Hepatocyte (in vitro differentiated cells): ENCODE measurements at regions not wholly inside any gene's neighbourhood (a gene's known extent, or its start where the extent isn't known, plus 50 kb on each side); places are given as distances from the start of the nearest gene placed in this dataset.

Experiments
- DNase-seq: peaks from one replicate; pipeline ENCODE4 v3.0.0-alpha.2; 2016; ENCODE audit warnings: low spot score
- H2AFZ ChIP-seq: fragments of 200-600 bp; sonication (generic); 2 replicates; pipeline ENCODE4 v1.6.0; 2016; ENCODE audit warnings: antibody characterized with exemption, mild to moderate bottlenecking
- H3K27ac ChIP-seq: fragments of 200-600 bp; sonication (generic); 2 replicates; pipeline ENCODE4 v1.5.1; 2016; ENCODE audit warnings: mild to moderate bottlenecking
- H3K27me3 ChIP-seq: fragments of 200-600 bp; sonication (generic); 2 replicates; pipeline ENCODE4 v1.6.1; 2016
- H3K36me3 ChIP-seq: fragments of 200-600 bp; sonication (generic); replicated peaks from 2 replicates; pipeline ENCODE4 v1.5.1; 2016; ENCODE audit warnings: low read depth; ENCODE audit not compliant: insufficient read depth
- H3K4me1 ChIP-seq: fragments of 200-600 bp; sonication (generic); 2 replicates; pipeline ENCODE4 v1.5.1; 2016; ENCODE audit warnings: mild to moderate bottlenecking, moderate library complexity; ENCODE audit not compliant: insufficient read depth
- H3K4me2 ChIP-seq: fragments of 200-600 bp; sonication (generic); 2 replicates; pipeline ENCODE4 v1.6.0; 2016
- H3K4me3 ChIP-seq: fragments of 200-600 bp; sonication (generic); 2 replicates; pipeline ENCODE4 v1.5.1; 2016; ENCODE audit warnings: mild to moderate bottlenecking
- H3K79me2 ChIP-seq: fragments of 200-600 bp; sonication (generic); 2 replicates; pipeline ENCODE4 v1.6.0; 2017; ENCODE audit warnings: mild to moderate bottlenecking
- H3K9me2 ChIP-seq: fragments of 200-600 bp; sonication (generic); replicated peaks from 2 replicates; pipeline ENCODE4 v1.6.0; 2017; ENCODE audit warnings: mild to moderate bottlenecking; ENCODE audit not compliant: insufficient read depth
- H3K9me3 ChIP-seq: fragments of 200-600 bp; sonication (generic); 2 replicates; pipeline ENCODE4 v1.5.1; 2016; ENCODE audit warnings: low read depth, mild to moderate bottlenecking
- H4K20me1 ChIP-seq: fragments of 200-600 bp; sonication (generic); 2 replicates; pipeline ENCODE4 v1.6.0; 2016; ENCODE audit warnings: mild to moderate bottlenecking; ENCODE audit not compliant: insufficient read depth, poor library complexity, severe bottlenecking
- EZH2 ChIP-seq: fragments of 200-600 bp; sonication (generic); IDR thresholded peaks from 2 replicates; pipeline ENCODE4 v1.6.1; 2016; ENCODE audit warnings: antibody characterized with exemption, mild to moderate bottlenecking, borderline replicate concordance
- EZH2phosphoT487 ChIP-seq: fragments of 200-600 bp; sonication (generic); IDR thresholded peaks from one replicate; pipeline ENCODE4 v1.6.1; 2018; ENCODE audit warnings: antibody characterized with exemption, mild to moderate bottlenecking, low read depth, moderate library complexity; ENCODE audit not compliant: unreplicated experiment, severe bottlenecking
- WGBS: methylation state at CpG from one replicate; pipeline ENCODE4 v1.1.6; 2016; ENCODE audit warnings: low lambda C conversion rate; ENCODE audit errors: missing lambda C conversion rate; 5-methylcytosine and 5-hydroxymethylcytosine counted together
- TF ChIP-seq, protein P1 (sequence below): fragments of 200-600 bp; sonication (generic); IDR thresholded peaks from 2 replicates; pipeline ENCODE4 v1.5.1; 2016; ENCODE audit warnings: antibody characterized with exemption, mild to moderate bottlenecking; ENCODE audit not compliant: poor library complexity

DNA sequence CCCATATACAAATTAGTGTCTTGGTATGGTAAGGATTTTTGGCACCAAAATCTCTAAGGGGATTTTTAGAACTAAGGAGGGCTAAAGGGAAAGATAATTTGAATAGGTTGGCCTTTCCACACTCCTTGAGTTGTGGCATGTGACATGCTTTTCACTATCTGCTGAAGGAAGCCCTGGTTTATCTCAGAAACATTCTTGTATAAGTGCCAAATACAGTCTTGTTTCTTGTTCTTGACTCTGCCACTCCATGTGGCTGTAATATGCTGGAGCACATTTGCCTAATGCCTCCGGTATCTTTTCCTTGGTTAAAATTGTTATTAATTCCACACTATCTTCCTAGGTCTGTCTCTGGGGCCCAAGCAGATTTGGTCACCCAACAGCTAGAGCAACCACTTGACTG, 457.0 kb downstream of the USP25 start:
- Histone ChIP-seq H3K36me3 (no peaks in the 10 kb centered on the region), H3K27me3 (no peaks in the 10 kb centered on the region), H4K20me1 (no peaks in the 10 kb centered on the region), H3K4me3 (no peak overlapping the region), H3K79me2 (no peaks in the 10 kb centered on the region), H3K9me2 (no peaks in the 10 kb centered on the region), H2AFZ (no peak overlapping the region), H3K4me2 (no peak overlapping the region), H3K9me3 (no peaks in the 10 kb centered on the region), H3K27ac (no peak overlapping the region), H3K4me1 (no peaks in the 10 kb centered on the region)
- TF ChIP-seq EZH2 (no peak), EZH2phosphoT487 (no peak)
- TF ChIP-seq, protein P1, sequence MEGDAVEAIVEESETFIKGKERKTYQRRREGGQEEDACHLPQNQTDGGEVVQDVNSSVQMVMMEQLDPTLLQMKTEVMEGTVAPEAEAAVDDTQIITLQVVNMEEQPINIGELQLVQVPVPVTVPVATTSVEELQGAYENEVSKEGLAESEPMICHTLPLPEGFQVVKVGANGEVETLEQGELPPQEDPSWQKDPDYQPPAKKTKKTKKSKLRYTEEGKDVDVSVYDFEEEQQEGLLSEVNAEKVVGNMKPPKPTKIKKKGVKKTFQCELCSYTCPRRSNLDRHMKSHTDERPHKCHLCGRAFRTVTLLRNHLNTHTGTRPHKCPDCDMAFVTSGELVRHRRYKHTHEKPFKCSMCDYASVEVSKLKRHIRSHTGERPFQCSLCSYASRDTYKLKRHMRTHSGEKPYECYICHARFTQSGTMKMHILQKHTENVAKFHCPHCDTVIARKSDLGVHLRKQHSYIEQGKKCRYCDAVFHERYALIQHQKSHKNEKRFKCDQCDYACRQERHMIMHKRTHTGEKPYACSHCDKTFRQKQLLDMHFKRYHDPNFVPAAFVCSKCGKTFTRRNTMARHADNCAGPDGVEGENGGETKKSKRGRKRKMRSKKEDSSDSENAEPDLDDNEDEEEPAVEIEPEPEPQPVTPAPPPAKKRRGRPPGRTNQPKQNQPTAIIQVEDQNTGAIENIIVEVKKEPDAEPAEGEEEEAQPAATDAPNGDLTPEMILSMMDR, result no peak
- 84% methylated on average over 1 of the region's 1 CpG for WGBS
- DNase-seq, result no peak

DNA sequence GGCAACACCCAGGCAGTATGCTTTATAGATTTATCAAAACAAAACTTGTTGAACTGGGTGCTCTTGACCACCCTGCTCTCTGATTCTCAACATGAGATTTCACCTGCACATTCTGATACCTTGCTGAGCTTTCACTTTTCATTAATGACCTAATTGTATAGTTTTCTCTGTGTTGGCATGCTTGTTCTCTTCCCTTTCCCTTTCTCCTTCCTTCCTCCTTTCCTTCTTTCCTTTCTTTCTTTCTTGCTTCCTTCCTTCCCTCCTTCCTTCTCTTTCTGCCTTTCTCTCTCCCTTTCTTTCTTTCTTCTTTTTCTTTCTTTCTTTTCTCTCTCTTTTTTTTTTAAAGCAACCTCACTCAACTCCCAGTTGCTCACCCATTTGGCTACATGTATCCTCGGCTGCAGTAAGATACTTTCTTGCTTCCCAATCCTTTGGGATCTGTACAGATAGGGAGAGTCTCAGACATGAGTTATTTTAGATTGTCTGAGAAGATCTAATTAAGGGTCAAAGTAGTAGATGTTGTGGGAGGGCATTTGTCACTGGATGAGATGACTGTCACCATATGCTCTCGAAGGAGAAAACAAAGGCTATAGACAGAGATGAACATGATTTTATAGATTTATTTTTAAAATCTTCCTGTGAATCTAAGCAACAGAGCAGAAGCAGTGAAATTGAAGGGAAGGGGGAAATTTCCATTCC, 458.0 kb downstream of the USP25 start:
- H3K4me3 ChIP-seq, result no peak overlapping the region
- H3K79me2 ChIP-seq, result no peaks in the 10 kb centered on the region
- H4K20me1 ChIP-seq, result no peaks in the 10 kb centered on the region
- no peak overlapping the region for H2AFZ ChIP-seq
- TF ChIP-seq, protein P1, result no peak
- TF ChIP-seq EZH2 (no peak), EZH2phosphoT487 (no peak)
- 88% methylated on average over 2 of the region's 2 CpGs for WGBS
- no peaks in the 10 kb centered on the region for H3K27me3 ChIP-seq
- H3K27ac ChIP-seq, result no peak overlapping the region
- H3K4me2 ChIP-seq, result no peak overlapping the region
- no peaks in the 10 kb centered on the region for H3K9me2 ChIP-seq
- no peak for DNase-seq
- H3K9me3 ChIP-seq, result no peaks in the 10 kb centered on the region
- no peaks in the 10 kb centered on the region for H3K4me1 ChIP-seq
- no peaks in the 10 kb centered on the region for H3K36me3 ChIP-seq

DNA sequence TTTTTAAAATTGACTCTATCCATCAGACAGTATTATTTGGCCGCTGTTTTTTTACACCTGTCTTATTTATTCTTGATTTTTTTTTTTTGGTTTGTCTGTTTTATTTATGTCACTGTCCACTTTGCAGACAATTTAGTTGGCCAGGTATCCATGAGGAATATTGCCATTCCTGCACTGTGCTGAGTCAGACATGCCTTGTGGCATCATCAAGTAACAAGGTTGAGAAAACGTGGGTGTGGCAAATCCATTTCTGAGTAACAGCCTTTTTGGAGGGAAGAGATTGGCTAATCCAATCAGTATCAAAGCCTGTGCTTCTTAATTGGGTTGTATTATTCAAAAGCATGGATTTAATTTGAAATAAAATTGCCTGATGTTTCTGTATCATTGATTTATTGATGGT, 463.1 kb downstream of the USP25 start:
- H3K4me1 ChIP-seq, result peaks cover 17% of the 10 kb centered on the region

More for the DNA sequence above, 463.1 kb downstream of the USP25 start:
- Histone ChIP-seq H2AFZ (no peak overlapping the region), H3K9me3 (no peaks in the 10 kb centered on the region), H3K36me3 (no peaks in the 10 kb centered on the region), H3K4me3 (no peak overlapping the region), H3K4me2 (no peak overlapping the region), H3K27ac (peak overlapping the region; percentile 90), H3K27me3 (no peaks in the 10 kb centered on the region), H4K20me1 (no peaks in the 10 kb centered on the region), H3K9me2 (no peaks in the 10 kb centered on the region), H3K79me2 (peaks cover 9% of the 10 kb centered on the region)
- peak; percentile 24 for DNase-seq
- TF ChIP-seq EZH2, result no peak
- TF ChIP-seq, protein P1, result no peak
- TF ChIP-seq EZH2phosphoT487, result no peak
- WGBS, result 86% methylated on average over 2 of the region's 2 CpGs
